ENCODE measurements at regions not wholly inside any gene's neighbourhood (a gene's known extent, or its start where the extent isn't known, plus 50 kb on each side); places are given as distances from the start of the nearest gene placed in this dataset.

GRCh38 chr6:165944002-165944466 is 223.6 kb downstream of the TBXT start:
- no peak for DNase-seq

GRCh38 chr6:165941786-165942185 is 225.9 kb downstream of the TBXT start:
- DNase-seq = no peak

GRCh38 chr6:165941249-165941775 is 226.3 kb downstream of the TBXT start:
- no peak for DNase-seq

- no peak for DNase-seq
These were observed 227.3 kb downstream of the TBXT start for GRCh38 chr6:165940366-165940765.

- DNase-seq = no peak
These were observed 227.9 kb downstream of the TBXT start for GRCh38 chr6:165939601-165940290.

GRCh38 chr6:165939047-165939446 is 228.6 kb downstream of the TBXT start:
- no peak for DNase-seq

- no peak for DNase-seq
These were observed 229.9 kb downstream of the TBXT start for GRCh38 chr6:165937564-165938358.

- DNase-seq = no peak
These were observed 231.0 kb downstream of the TBXT start for GRCh38 chr6:165936660-165937059.

GRCh38 chr6:165936096-165936495 is 231.6 kb downstream of the TBXT start:
- no peak for DNase-seq

GRCh38 chr6:165931675-165932074 is 236.0 kb downstream of the TBXT start:
- no peak for DNase-seq

GRCh38 chr6:165930668-165931214 is 236.9 kb downstream of the TBXT start:
- DNase-seq = no peak

GRCh38 chr6:165929607-165930006 is 238.0 kb downstream of the TBXT start:
- no peak for DNase-seq

GRCh38 chr6:165926378-165926777 is 241.3 kb downstream of the TBXT start:
- DNase-seq = no peak

- DNase-seq = no peak
These were observed 242.0 kb downstream of the TBXT start for GRCh38 chr6:165925474-165926156.

- no peak for DNase-seq
These were observed 245.3 kb downstream of the TBXT start for GRCh38 chr6:165922309-165922794.

- no peak for DNase-seq
These were observed 246.6 kb downstream of the TBXT start for GRCh38 chr6:165920896-165921671.

- no peak for DNase-seq
These were observed 250.1 kb downstream of the TBXT start for GRCh38 chr6:165917576-165917975.

- DNase-seq = no peak
These were observed 252.2 kb upstream of the PDE10A start for GRCh38 chr6:165915022-165915770.

GRCh38 chr6:165913676-165914570 is 250.9 kb upstream of the PDE10A start:
- no peak for DNase-seq

Data from NCI-H1436 (cell line).